Spleen (tissue), 11 donors: ENCODE measurements at regions not wholly inside any gene's neighbourhood (a gene's known extent, or its start where the extent isn't known, plus 50 kb on each side); places are given as distances from the start of the nearest gene placed in this dataset.

Experiments
- DNase-seq: peaks from one replicate; pipeline ENCODE4 v3.0.0-alpha.2; 2020
- H3K27ac ChIP-seq, 8 donors: fragments of 200-600 bp; sonication (generic) in 7 of 8; 1 replicate in 4 of 8; 2 replicates in 4 of 8; pipeline versions ENCODE4 v1.5.0 to v1.8.0; 2016 to 2021; ENCODE audit warnings: inconsistent platforms in 4 of 8, mild to moderate bottlenecking in 4 of 8, moderate library complexity in 1 of 8
- H3K27me3 ChIP-seq, 7 donors: fragments of 200-600 bp; sonication (generic) in 6 of 7; replicated peaks in 1 of 7; 1 replicate in 4 of 7; 2 replicates in 3 of 7; pipeline versions ENCODE4 v1.5.0 to v1.8.0; 2016 to 2021; ENCODE audit warnings: inconsistent platforms in 3 of 7, mild to moderate bottlenecking in 1 of 7
- H3K36me3 ChIP-seq, 6 donors: fragments of 200-600 bp; sonication (generic) in 5 of 6; 1 replicate in 4 of 6; 2 replicates in 2 of 6; pipeline versions ENCODE4 v1.5.0 to v1.8.0; 2016 to 2021; ENCODE audit warnings: inconsistent platforms in 2 of 6
- H3K4me1 ChIP-seq, 6 donors: fragments of 200-600 bp; sonication (generic) in 5 of 6; 1 replicate in 3 of 6; 2 replicates in 3 of 6; pipeline versions ENCODE4 v1.5.0 to v1.8.0; 2016 to 2021; ENCODE audit warnings: inconsistent platforms in 3 of 6
- H3K4me3 ChIP-seq, 8 donors: fragments of 200-600 bp; sonication (generic) in 7 of 8; 1 replicate in 4 of 8; 2 replicates in 4 of 8; pipeline versions ENCODE4 v1.5.0 to v1.8.0; 2016 to 2021; ENCODE audit warnings: inconsistent platforms in 4 of 8, mild to moderate bottlenecking in 4 of 8, moderate library complexity in 2 of 8
- H3K9me3 ChIP-seq, 8 donors: fragments of 200-600 bp; sonication (generic) in 7 of 8; 1 replicate in 4 of 8; 2 replicates in 4 of 8; pipeline versions ENCODE4 v1.5.0 to v1.8.0; 2016 to 2021; ENCODE audit warnings: inconsistent platforms in 4 of 8
- POLR2A ChIP-seq, 3 donors: fragments of 450-650 bp; IDR thresholded peaks; one replicate each; pipeline ENCODE4 v1.5.1; 2017; ENCODE audit warnings: antibody characterized with exemption in 3 of 3, mild to moderate bottlenecking in 1 of 3
- POLR2AphosphoS5 ChIP-seq, 3 donors: sonication (generic); formaldehyde crosslinking; IDR thresholded peaks; one replicate each; pipeline ENCODE4 v1.5.1; 2017; ENCODE audit warnings: antibody characterized with exemption in 3 of 3
- WGBS, 5 donors: extraction: QIAGEN DNeasy Blood & Tissue Kit in 3 of 5; methylation state at CpG; one replicate each; pipeline versions ENCODE4 v1.1.5 to v1.1.7; 2013 to 2018; 5-methylcytosine and 5-hydroxymethylcytosine counted together
- intact Hi-C: fragments of 100-400 bp; cut with DNase I; formaldehyde crosslinking; loops from one replicate; pipeline ENCODE4 v1.15.0; 2023; ENCODE audit warnings: low total_unique reads
- TF ChIP-seq, protein P1 (sequence below), 11 experiments: fragments of 200-600 bp in 7 of 11; fragments of 450-650 bp in 4 of 11; sonication (generic) in 4 of 11; IDR thresholded peaks in 8 of 11; conservative IDR thresholded peaks in 3 of 11; 1 replicate in 7 of 11; 2 replicates in 4 of 11; pipeline versions ENCODE4 v1.4.0 to v1.8.0; 2016 to 2021; ENCODE audit warnings: antibody characterized with exemption in 11 of 11, inconsistent platforms in 4 of 11, mild to moderate bottlenecking in 1 of 11
- donor health status: healthy with polysubstance abuse.
- donor health status: DM: no; HTN: no; CAD: no; lungs with moderate emphysema.
- donor health status: DM: no; HTN: no; CAD: no.
- donor health status: Bipolar disorder and iron deficiency.
- donor health status: healthy.
- donor health status: DM: no; HTN: no; CAD: no.
- donor health status: DM: yes; HTN: yes; CAD: no.

DNA sequence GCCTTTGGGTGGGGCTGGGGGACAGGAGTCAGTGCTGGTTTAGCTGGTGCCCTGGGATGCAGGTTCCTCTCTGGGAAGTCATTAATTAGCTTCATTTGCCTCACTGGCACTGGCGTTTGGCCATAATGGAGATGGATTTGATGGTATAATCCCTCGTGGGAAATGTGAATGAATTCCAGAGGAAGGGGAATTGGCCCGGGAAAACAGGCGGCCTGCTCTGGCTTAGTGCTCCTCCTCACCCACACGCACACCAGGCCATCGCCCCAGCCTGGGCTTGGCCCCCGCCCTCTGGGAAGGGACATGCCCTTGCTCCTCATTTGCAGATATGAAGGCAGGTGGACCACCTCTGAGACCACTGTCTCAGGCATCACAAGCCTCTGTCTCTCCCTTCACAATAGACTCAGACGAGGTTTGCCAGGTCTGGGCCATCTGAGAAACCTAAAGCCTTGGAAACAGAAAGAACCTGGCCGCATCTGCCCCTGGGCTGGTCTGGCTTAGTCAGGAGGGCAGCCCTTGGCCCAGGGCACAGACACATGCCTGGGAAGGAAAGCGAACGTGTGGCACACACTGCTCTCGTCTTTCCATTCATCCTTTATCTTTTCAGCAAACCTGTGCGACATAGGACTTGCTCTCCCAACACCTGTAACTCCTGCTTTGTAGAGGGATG lies 199.2 kb upstream of the CDH4 start:
- H3K9me3 ChIP-seq: peaks cover 0 to 14% (median 2%) of the 10 kb centered on the region in 8 donors
- H3K27ac ChIP-seq: no peak overlapping the region
- no peaks in the 10 kb centered on the region for H3K36me3 ChIP-seq
- intact Hi-C loops: no loop called here
- no peak overlapping the region for H3K4me3 ChIP-seq
- no peak for DNase-seq
- TF ChIP-seq, protein P1, sequence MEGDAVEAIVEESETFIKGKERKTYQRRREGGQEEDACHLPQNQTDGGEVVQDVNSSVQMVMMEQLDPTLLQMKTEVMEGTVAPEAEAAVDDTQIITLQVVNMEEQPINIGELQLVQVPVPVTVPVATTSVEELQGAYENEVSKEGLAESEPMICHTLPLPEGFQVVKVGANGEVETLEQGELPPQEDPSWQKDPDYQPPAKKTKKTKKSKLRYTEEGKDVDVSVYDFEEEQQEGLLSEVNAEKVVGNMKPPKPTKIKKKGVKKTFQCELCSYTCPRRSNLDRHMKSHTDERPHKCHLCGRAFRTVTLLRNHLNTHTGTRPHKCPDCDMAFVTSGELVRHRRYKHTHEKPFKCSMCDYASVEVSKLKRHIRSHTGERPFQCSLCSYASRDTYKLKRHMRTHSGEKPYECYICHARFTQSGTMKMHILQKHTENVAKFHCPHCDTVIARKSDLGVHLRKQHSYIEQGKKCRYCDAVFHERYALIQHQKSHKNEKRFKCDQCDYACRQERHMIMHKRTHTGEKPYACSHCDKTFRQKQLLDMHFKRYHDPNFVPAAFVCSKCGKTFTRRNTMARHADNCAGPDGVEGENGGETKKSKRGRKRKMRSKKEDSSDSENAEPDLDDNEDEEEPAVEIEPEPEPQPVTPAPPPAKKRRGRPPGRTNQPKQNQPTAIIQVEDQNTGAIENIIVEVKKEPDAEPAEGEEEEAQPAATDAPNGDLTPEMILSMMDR (IDR thresholded peaks at IDR 0.05 in 8 of 11, conservative IDR thresholded peaks at IDR 0.05 in 3 of 11): no peak
- TF ChIP-seq POLR2AphosphoS5 (IDR thresholded peaks at IDR 0.05) (no peak), POLR2A (IDR thresholded peaks at IDR 0.05) (no peak)
- WGBS, 5 donors: 61 to 84% (median 75%) methylated on average over 9 to 13 of the region's 13 CpGs
- no peaks in the 10 kb centered on the region for H3K4me1 ChIP-seq
- H3K27me3 ChIP-seq: peaks cover 0 to 6% (median 0%) of the 10 kb centered on the region in 7 donors

DNA sequence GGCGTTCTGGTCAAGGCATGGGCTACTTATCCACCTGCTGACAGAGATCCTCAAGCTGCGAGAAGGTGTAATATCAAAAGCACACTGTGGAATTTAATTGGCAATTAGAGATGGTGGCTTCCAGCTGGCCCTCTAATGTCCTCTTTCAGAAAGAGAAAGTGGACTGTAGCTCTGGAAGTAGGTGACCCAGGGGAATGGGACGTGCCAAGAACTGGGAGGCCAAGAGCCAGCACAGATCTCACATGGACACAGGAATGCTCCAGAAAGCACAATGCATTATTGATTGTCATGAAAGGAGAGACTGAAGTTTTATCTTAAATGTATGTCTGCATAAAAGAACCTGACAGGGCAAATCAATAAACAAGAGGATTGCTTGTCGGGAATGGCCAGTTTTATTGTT lies 198.6 kb upstream of the CDH4 start:
- Histone ChIP-seq H3K9me3 (peaks cover 0 to 8% (median 2%) of the 10 kb centered on the region in 8 donors), H3K4me1 (no peaks in the 10 kb centered on the region), H3K4me3 (no peak overlapping the region), H3K36me3 (no peaks in the 10 kb centered on the region), H3K27ac (no peak overlapping the region), H3K27me3 (peaks cover 0 to 6% (median 0%) of the 10 kb centered on the region in 7 donors)
- TF ChIP-seq POLR2AphosphoS5 (IDR thresholded peaks at IDR 0.05) (no peak), POLR2A (IDR thresholded peaks at IDR 0.05) (no peak)
- TF ChIP-seq, protein P1 (IDR thresholded peaks at IDR 0.05 in 8 of 11, conservative IDR thresholded peaks at IDR 0.05 in 3 of 11): no peak
- intact Hi-C loops: no loop called here
- DNase-seq: no peak
- WGBS, 5 donors: 76 to 82% (median 78%) methylated on average over 4 of the region's 4 CpGs

DNA sequence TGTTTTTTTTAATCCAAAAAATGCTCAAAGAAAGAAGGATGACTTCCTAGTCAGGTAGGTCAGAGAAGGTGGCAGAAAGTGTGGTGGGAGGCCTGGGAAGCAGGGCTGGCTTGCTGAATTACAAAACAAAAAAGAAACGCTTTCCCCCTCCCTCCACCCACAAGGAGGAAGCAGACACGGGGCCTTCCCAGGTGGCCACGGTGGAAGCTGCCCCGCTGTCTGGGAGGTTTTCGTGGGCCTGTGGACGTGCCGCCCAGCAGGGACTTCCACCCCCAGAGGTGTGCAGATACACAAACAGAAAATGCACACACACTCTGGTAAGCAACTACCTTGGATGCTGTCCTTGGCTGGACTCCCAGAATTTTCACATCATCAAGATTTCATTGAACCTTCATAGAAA lies 198.2 kb upstream of the CDH4 start:
- intact Hi-C loops: no loop called here
- peaks cover 0 to 4% (median 0%) of the 10 kb centered on the region in 8 donors for H3K9me3 ChIP-seq
- H3K27me3 ChIP-seq: peaks cover 0 to 6% (median 0%) of the 10 kb centered on the region in 7 donors
- TF ChIP-seq POLR2AphosphoS5 (IDR thresholded peaks at IDR 0.05) (no peak), POLR2A (IDR thresholded peaks at IDR 0.05) (no peak)
- TF ChIP-seq, protein P1 (IDR thresholded peaks at IDR 0.05 in 8 of 11, conservative IDR thresholded peaks at IDR 0.05 in 3 of 11): no peak
- WGBS, 5 donors: 40 to 55% (median 45%) methylated on average over 7 of the region's 7 CpGs
- no peak overlapping the region for H3K4me3 ChIP-seq
- no peaks in the 10 kb centered on the region for H3K4me1 ChIP-seq
- no peak for DNase-seq
- no peaks in the 10 kb centered on the region for H3K36me3 ChIP-seq
- no peak overlapping the region for H3K27ac ChIP-seq

DNA sequence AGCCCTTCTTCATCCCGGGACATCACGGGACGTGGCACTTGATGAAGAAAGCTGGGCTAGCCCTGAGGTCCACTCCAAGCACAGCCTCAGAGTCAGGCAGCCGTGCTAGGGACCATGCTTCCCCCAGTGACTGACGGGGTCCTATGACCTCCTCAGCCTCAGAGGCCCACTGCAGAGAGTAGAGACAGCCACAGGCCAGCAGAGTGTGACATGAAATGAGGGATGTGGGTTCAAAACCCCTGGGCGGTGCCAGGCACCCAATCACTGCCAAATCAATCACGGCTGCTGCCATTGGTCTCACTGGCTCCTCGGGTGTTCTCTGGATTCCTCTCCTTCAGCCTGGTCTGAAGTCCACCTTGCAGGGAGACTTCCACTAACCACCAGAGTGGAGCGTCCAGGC lies 197.7 kb upstream of the CDH4 start:
- no peak overlapping the region for H3K27ac ChIP-seq
- intact Hi-C loops: no loop called here
- no peak for DNase-seq
- 73 to 81% (median 78%) methylated on average over 6 to 9 of the region's 9 CpGs for WGBS, 5 donors
- no peaks in the 10 kb centered on the region for H3K4me1 ChIP-seq
- no peaks in the 10 kb centered on the region for H3K36me3 ChIP-seq
- no peak overlapping the region for H3K4me3 ChIP-seq
- TF ChIP-seq, protein P1 (IDR thresholded peaks at IDR 0.05 in 8 of 11, conservative IDR thresholded peaks at IDR 0.05 in 3 of 11): no peak
- no peak for TF ChIP-seq POLR2A (IDR thresholded peaks at IDR 0.05)
- no peak for TF ChIP-seq POLR2AphosphoS5 (IDR thresholded peaks at IDR 0.05)
- peaks cover 0 to 2% (median 0%) of the 10 kb centered on the region in 8 donors for H3K9me3 ChIP-seq
- H3K27me3 ChIP-seq: peaks cover 0 to 6% (median 0%) of the 10 kb centered on the region in 7 donors
